Hepatocyte (in vitro differentiated cells): ENCODE measurements at regions not wholly inside any gene's neighbourhood (a gene's known extent, or its start where the extent isn't known, plus 50 kb on each side); places are given as distances from the start of the nearest gene placed in this dataset.

Source experiments
- DNase-seq: peaks from one replicate; pipeline ENCODE4 v3.0.0-alpha.2; 2016; ENCODE audit warnings: low spot score
- H2AFZ ChIP-seq: fragments of 200-600 bp; sonication (generic); 2 replicates; pipeline ENCODE4 v1.6.0; 2016; ENCODE audit warnings: antibody characterized with exemption, mild to moderate bottlenecking
- H3K27ac ChIP-seq: fragments of 200-600 bp; sonication (generic); 2 replicates; pipeline ENCODE4 v1.5.1; 2016; ENCODE audit warnings: mild to moderate bottlenecking
- H3K27me3 ChIP-seq: fragments of 200-600 bp; sonication (generic); 2 replicates; pipeline ENCODE4 v1.6.1; 2016
- H3K36me3 ChIP-seq: fragments of 200-600 bp; sonication (generic); replicated peaks from 2 replicates; pipeline ENCODE4 v1.5.1; 2016; ENCODE audit warnings: low read depth; ENCODE audit not compliant: insufficient read depth
- H3K4me1 ChIP-seq: fragments of 200-600 bp; sonication (generic); 2 replicates; pipeline ENCODE4 v1.5.1; 2016; ENCODE audit warnings: mild to moderate bottlenecking, moderate library complexity; ENCODE audit not compliant: insufficient read depth
- H3K4me2 ChIP-seq: fragments of 200-600 bp; sonication (generic); 2 replicates; pipeline ENCODE4 v1.6.0; 2016
- H3K4me3 ChIP-seq: fragments of 200-600 bp; sonication (generic); 2 replicates; pipeline ENCODE4 v1.5.1; 2016; ENCODE audit warnings: mild to moderate bottlenecking
- H3K79me2 ChIP-seq: fragments of 200-600 bp; sonication (generic); 2 replicates; pipeline ENCODE4 v1.6.0; 2017; ENCODE audit warnings: mild to moderate bottlenecking
- H3K9me2 ChIP-seq: fragments of 200-600 bp; sonication (generic); replicated peaks from 2 replicates; pipeline ENCODE4 v1.6.0; 2017; ENCODE audit warnings: mild to moderate bottlenecking; ENCODE audit not compliant: insufficient read depth
- H3K9me3 ChIP-seq: fragments of 200-600 bp; sonication (generic); 2 replicates; pipeline ENCODE4 v1.5.1; 2016; ENCODE audit warnings: low read depth, mild to moderate bottlenecking
- H4K20me1 ChIP-seq: fragments of 200-600 bp; sonication (generic); 2 replicates; pipeline ENCODE4 v1.6.0; 2016; ENCODE audit warnings: mild to moderate bottlenecking; ENCODE audit not compliant: insufficient read depth, poor library complexity, severe bottlenecking
- CTCF ChIP-seq: fragments of 200-600 bp; sonication (generic); IDR thresholded peaks from 2 replicates; pipeline ENCODE4 v1.5.1; 2016; ENCODE audit warnings: antibody characterized with exemption, mild to moderate bottlenecking; ENCODE audit not compliant: poor library complexity
- EZH2 ChIP-seq: fragments of 200-600 bp; sonication (generic); IDR thresholded peaks from 2 replicates; pipeline ENCODE4 v1.6.1; 2016; ENCODE audit warnings: antibody characterized with exemption, mild to moderate bottlenecking, borderline replicate concordance
- EZH2phosphoT487 ChIP-seq: fragments of 200-600 bp; sonication (generic); IDR thresholded peaks from one replicate; pipeline ENCODE4 v1.6.1; 2018; ENCODE audit warnings: antibody characterized with exemption, mild to moderate bottlenecking, low read depth, moderate library complexity; ENCODE audit not compliant: unreplicated experiment, severe bottlenecking
- WGBS: methylation state at CpG from one replicate; pipeline ENCODE4 v1.1.6; 2016; ENCODE audit warnings: low lambda C conversion rate; ENCODE audit errors: missing lambda C conversion rate; 5-methylcytosine and 5-hydroxymethylcytosine counted together

- no peak for DNase-seq
- peaks cover 7% of the 10 kb centered on the region for H3K9me3 ChIP-seq
- H2AFZ ChIP-seq: peak overlapping the region; percentile 81
- WGBS: 48% methylated on average over 4 of the region's 4 CpGs
- peak overlapping the region; percentile 5 for H3K27ac ChIP-seq
- H3K4me2 ChIP-seq: peak overlapping the region; percentile 77
- no peaks in the 10 kb centered on the region for H3K79me2 ChIP-seq
- no peaks in the 10 kb centered on the region for H3K27me3 ChIP-seq
- H4K20me1 ChIP-seq: no peaks in the 10 kb centered on the region
- no peaks in the 10 kb centered on the region for H3K9me2 ChIP-seq
- peaks cover 4% of the 10 kb centered on the region for H3K4me1 ChIP-seq
- peak overlapping the region; percentile 23 for H3K4me3 ChIP-seq
- no peak for TF ChIP-seq EZH2phosphoT487
- no peaks in the 10 kb centered on the region for H3K36me3 ChIP-seq
Observed at GRCh38 chr7:54933643-54934042, 85.2 kb upstream of the EGFR start.

DNA sequence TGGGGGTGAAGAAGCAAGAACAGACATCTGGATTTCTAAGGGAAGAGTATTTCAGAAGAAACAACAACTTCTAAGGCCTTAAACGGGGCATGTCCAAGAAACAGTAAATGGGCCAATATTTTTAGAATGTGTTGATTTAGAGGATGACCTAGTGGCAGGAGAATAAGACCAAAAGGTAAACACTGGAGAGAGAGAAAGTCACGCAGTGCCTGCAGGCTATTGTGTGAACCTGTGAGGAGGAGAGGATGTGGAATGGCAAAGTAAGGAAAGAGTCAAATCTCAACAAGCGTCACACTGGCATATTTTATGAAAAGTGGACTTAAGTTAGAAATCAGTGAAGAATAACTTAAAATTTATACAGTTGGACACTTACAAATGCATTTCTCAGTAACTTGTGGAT, 78.1 kb upstream of the EGFR start:
- no peaks in the 10 kb centered on the region for H3K9me2 ChIP-seq
- no peak overlapping the region for H2AFZ ChIP-seq
- no peaks in the 10 kb centered on the region for H3K79me2 ChIP-seq
- H3K36me3 ChIP-seq: no peaks in the 10 kb centered on the region
- H3K4me3 ChIP-seq: no peak overlapping the region
- H3K4me2 ChIP-seq: no peak overlapping the region
- DNase-seq: no peak
- whole genome bisulfite sequencing: 62% methylated on average over 3 of the region's 3 CpGs
- H3K9me3 ChIP-seq: no peaks in the 10 kb centered on the region
- H3K27ac ChIP-seq: no peak overlapping the region
- no peak for TF ChIP-seq CTCF
- no peak for TF ChIP-seq EZH2phosphoT487
- no peak for TF ChIP-seq EZH2
- no peaks in the 10 kb centered on the region for H3K27me3 ChIP-seq
- no peaks in the 10 kb centered on the region for H3K4me1 ChIP-seq
- H4K20me1 ChIP-seq: no peaks in the 10 kb centered on the region

DNA sequence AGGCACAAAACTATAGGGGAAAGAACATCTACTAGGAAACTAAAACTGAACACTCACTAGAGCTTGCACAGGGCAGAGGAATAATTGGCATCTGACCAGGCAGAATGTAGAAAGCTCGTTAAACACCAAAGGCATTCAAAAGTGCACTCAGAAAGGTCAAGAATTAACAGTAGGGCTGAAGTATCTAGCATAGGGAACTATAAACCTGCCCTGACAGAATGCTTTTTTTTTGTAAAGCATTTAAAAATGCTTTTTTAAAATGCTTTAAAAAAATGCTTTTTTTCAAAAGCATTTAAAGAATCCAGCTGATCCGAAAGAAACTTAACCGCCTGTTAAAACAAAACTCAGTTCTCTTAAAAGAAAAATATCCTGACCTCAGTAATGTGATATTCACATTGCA, 74.6 kb upstream of the EGFR start:
- Histone ChIP-seq H3K9me2 (no peaks in the 10 kb centered on the region), H2AFZ (no peak overlapping the region), H3K27me3 (no peaks in the 10 kb centered on the region), H3K4me2 (no peak overlapping the region), H3K4me1 (no peaks in the 10 kb centered on the region), H3K9me3 (no peaks in the 10 kb centered on the region), H3K27ac (no peak overlapping the region), H3K79me2 (no peaks in the 10 kb centered on the region), H3K36me3 (no peaks in the 10 kb centered on the region), H3K4me3 (no peak overlapping the region), H4K20me1 (no peaks in the 10 kb centered on the region)
- WGBS: 62% methylated on average over 3 of the region's 3 CpGs
- TF ChIP-seq EZH2: no peak
- TF ChIP-seq CTCF: no peak
- no peak for TF ChIP-seq EZH2phosphoT487
- DNase-seq: no peak

DNA sequence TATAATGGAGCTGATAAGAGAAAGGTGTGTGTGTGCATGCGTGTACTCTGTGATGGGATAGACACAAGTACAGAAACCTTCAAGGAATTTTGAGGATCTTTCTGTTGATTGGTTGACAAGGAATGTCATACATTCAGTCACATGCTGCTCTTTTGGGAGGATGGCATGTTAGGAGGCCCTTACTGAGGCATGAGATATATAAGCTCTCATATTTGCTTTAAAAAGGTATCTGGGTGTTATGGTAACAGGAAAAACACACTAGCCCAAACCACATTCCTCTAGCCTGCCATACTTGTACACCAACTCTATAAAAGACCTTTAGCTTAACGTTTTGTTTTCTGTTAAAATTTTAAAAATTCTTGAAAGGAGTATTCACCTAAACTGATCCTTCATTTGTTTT, 72.5 kb upstream of the EGFR start:
- H4K20me1 ChIP-seq: no peaks in the 10 kb centered on the region
- DNase-seq: no peak
- no peaks in the 10 kb centered on the region for H3K36me3 ChIP-seq
- H2AFZ ChIP-seq: no peak overlapping the region
- H3K9me3 ChIP-seq: no peaks in the 10 kb centered on the region
- H3K79me2 ChIP-seq: no peaks in the 10 kb centered on the region
- no peaks in the 10 kb centered on the region for H3K9me2 ChIP-seq
- no peak overlapping the region for H3K4me3 ChIP-seq
- H3K4me2 ChIP-seq: no peak overlapping the region
- H3K27ac ChIP-seq: peak overlapping the region; percentile 32
- WGBS: 79% methylated on average over 2 of the region's 2 CpGs
- H3K4me1 ChIP-seq: no peaks in the 10 kb centered on the region
- no peaks in the 10 kb centered on the region for H3K27me3 ChIP-seq
- no peak for TF ChIP-seq EZH2
- TF ChIP-seq EZH2phosphoT487: no peak
- TF ChIP-seq CTCF: no peak
